Mesothelial cell of epicardium (in vitro differentiated cells): ENCODE measurements at regions not wholly inside any gene's neighbourhood (a gene's known extent, or its start where the extent isn't known, plus 50 kb on each side); places are given as distances from the start of the nearest gene placed in this dataset.

Experiments
- DNase-seq, 2 experiments: peaks; one replicate each; pipeline ENCODE4 v3.0.0; 2021; ENCODE audit warnings: low spot score in 2 of 2; ENCODE audit not compliant: unreplicated experiment in 2 of 2
- H3K27ac Mint-ChIP-seq: 2 replicates; pipeline ENCODE4 v1.8.0; 2021; ENCODE audit warnings: mixed read lengths
- H3K27me3 Mint-ChIP-seq: 2 replicates; pipeline ENCODE4 v1.8.0; 2021; ENCODE audit warnings: low read depth, mixed read lengths
- H3K36me3 Mint-ChIP-seq: 2 replicates; pipeline ENCODE4 v1.8.0; 2021; ENCODE audit warnings: mixed read lengths
- H3K4me1 Mint-ChIP-seq: 2 replicates; pipeline ENCODE4 v1.8.0; 2021; ENCODE audit warnings: mixed read lengths
- H3K4me3 Mint-ChIP-seq: 2 replicates; pipeline ENCODE4 v1.8.0; 2021; ENCODE audit warnings: mild to moderate bottlenecking, moderate library complexity, mixed read lengths
- H3K9me3 Mint-ChIP-seq: 2 replicates; pipeline ENCODE4 v1.8.0; 2021; ENCODE audit warnings: mixed read lengths
- TF ChIP-seq, protein P1 (sequence below): fragments of 200-600 bp; sonication (generic); IDR thresholded peaks from one replicate; pipeline ENCODE4 v1.5.0; 2021; ENCODE audit warnings: antibody characterized with exemption; ENCODE audit not compliant: unreplicated experiment

DNA sequence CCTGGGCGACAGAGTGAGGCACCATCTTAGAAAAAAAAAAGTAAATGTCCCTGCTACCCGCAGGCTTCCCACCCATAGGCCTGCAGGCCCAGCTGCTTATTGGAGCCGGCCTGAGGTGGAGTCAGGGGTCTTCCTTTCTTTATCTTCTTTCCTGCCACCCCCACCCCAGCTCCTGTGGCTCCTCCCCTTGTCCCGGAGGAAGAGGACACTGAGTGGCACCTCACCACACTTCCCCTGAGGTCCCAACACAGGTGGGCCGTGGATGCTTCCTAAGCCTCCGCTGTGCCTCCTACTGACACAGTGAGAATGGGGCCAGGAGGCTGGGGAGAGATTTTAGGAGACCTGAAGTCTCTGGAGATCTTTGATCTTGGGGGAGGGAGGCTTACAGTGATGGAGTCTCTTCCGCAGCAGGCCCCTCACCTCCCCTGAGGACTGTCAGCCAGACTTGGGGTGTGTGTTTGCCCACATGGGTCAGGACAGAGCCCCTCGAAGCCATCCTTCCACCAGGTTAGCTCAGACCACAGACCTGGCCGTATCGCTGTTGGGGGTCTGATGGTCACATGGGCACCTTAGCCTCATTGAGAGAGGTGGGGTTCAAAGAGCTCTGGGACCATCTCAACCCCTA, 135.4 kb upstream of the IER5L start:
- H3K27me3 Mint-ChIP-seq, result no peaks in the 10 kb centered on the region
- H3K27ac Mint-ChIP-seq, result no peak overlapping the region
- peaks cover 8% of the 10 kb centered on the region for H3K9me3 Mint-ChIP-seq
- TF ChIP-seq, protein P1, sequence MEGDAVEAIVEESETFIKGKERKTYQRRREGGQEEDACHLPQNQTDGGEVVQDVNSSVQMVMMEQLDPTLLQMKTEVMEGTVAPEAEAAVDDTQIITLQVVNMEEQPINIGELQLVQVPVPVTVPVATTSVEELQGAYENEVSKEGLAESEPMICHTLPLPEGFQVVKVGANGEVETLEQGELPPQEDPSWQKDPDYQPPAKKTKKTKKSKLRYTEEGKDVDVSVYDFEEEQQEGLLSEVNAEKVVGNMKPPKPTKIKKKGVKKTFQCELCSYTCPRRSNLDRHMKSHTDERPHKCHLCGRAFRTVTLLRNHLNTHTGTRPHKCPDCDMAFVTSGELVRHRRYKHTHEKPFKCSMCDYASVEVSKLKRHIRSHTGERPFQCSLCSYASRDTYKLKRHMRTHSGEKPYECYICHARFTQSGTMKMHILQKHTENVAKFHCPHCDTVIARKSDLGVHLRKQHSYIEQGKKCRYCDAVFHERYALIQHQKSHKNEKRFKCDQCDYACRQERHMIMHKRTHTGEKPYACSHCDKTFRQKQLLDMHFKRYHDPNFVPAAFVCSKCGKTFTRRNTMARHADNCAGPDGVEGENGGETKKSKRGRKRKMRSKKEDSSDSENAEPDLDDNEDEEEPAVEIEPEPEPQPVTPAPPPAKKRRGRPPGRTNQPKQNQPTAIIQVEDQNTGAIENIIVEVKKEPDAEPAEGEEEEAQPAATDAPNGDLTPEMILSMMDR, result no peak
- DNase-seq, result peak in 1 of 2 experiments; percentile 25
- no peaks in the 10 kb centered on the region for H3K36me3 Mint-ChIP-seq
- peaks cover 11% of the 10 kb centered on the region for H3K4me1 Mint-ChIP-seq
- H3K4me3 Mint-ChIP-seq, result no peak overlapping the region

DNA sequence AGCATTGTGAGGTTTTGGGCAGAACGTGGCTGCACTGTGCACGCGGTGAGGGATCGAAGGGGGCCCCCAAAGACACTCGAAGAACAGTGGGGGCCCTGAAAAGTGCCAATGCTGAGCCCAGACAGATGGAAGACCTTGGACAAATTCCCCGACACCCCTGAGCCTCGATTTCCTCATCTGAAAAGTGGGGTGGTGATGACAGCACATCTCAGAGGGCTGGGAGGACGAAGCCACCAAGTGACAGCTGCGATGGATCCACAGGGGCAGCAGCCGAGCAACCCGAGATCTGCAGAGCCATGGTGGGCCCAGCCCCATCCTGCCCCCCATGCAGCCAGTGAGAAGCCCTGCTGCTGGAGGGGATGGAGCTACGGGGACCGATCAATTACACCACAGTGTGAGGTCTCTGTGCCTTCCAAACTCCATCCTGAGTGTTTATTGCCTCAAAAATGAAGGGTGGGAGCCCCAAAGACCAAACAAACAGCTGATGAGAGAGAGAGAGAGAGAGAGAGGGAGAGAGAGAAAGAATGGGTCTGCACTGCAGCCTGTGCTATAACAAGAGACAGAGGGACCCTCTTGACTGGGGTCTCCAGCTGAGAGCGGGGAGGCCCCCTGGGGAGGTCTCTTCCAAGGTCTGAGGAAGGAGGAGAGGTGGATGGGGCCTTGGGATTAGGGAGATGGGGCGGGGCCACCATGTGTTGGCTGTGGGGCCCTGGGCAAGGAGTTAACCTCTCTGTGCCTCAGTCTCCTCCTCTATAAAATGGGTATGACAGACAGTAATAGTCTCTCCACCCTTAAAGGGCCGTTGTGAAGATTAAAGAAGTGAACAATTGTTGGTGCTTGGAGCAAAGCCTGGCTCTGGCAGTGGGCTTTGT, 134.4 kb upstream of the IER5L start:
- DNase-seq, result peak in 1 of 2 experiments; percentile 19
- H3K27me3 Mint-ChIP-seq, result no peaks in the 10 kb centered on the region
- TF ChIP-seq, protein P1, result no peak
- no peak overlapping the region for H3K4me3 Mint-ChIP-seq
- H3K9me3 Mint-ChIP-seq, result peaks cover 8% of the 10 kb centered on the region
- H3K4me1 Mint-ChIP-seq, result peaks cover 3% of the 10 kb centered on the region
- H3K36me3 Mint-ChIP-seq, result no peaks in the 10 kb centered on the region
- H3K27ac Mint-ChIP-seq, result no peak overlapping the region

DNA sequence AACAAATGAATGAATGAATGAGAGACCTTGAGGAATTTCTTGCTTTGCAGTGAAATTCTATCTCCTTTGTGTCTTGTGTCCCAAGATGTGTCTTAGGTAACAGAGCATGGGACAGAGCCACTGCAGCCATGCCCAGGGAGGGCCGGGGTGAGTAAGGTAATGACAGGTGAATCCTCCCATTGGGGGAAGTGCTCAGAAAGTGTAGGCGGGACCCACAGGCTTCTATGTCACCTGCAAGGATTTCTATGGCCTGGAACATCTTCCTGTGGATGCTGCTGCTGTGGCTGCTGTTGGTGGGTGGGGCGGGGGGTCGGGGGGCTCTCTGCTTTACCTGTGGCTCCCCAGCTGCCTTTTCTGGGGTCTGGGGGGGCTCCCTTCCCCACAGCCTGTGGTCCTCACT, 133.6 kb upstream of the IER5L start:
- Mint-ChIP-seq H3K9me3 (peaks cover 8% of the 10 kb centered on the region), H3K4me1 (peaks cover 3% of the 10 kb centered on the region), H3K36me3 (no peaks in the 10 kb centered on the region), H3K27ac (no peak overlapping the region), H3K4me3 (no peak overlapping the region), H3K27me3 (no peaks in the 10 kb centered on the region)
- TF ChIP-seq, protein P1, result no peak
- peak in 1 of 2 experiments; percentile 14 for DNase-seq

DNA sequence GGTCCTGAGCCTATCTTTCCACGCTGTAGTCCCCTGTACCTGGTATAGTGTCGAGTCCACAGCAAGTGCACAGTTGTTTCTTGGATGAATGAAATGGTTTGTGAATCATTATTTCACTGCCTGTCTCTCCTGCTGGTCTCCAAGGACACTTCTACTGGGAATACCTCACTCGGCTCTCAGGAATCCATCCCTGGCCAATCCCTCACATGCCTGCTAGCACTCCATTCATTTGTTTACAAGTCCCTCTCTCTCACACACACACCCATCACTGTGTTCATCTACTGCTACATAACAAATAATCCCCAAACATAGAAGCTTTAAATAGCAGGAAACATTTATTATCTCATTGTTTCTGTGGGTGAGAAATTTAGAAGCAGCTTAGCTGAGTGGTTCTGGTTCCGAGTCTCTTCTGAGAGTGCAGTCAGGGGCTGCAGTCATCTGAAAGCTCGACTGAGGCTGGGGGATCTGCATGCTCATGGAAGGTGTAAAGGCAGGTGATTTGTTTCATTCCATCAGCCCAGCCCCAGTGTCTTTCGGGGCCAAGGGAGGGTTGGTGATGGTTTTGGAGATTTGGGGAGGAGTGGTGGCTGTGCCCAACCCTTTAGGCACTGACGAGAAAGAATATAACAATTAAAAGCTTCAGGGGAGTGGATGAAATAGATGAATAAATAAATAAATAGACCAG, 132.7 kb upstream of the IER5L start:
- peaks cover 3% of the 10 kb centered on the region for H3K4me1 Mint-ChIP-seq
- no peaks in the 10 kb centered on the region for H3K36me3 Mint-ChIP-seq
- no peak for DNase-seq
- H3K4me3 Mint-ChIP-seq, result no peak overlapping the region
- no peaks in the 10 kb centered on the region for H3K27me3 Mint-ChIP-seq
- TF ChIP-seq, protein P1, result no peak
- no peak overlapping the region for H3K27ac Mint-ChIP-seq
- peaks cover 8% of the 10 kb centered on the region for H3K9me3 Mint-ChIP-seq

DNA sequence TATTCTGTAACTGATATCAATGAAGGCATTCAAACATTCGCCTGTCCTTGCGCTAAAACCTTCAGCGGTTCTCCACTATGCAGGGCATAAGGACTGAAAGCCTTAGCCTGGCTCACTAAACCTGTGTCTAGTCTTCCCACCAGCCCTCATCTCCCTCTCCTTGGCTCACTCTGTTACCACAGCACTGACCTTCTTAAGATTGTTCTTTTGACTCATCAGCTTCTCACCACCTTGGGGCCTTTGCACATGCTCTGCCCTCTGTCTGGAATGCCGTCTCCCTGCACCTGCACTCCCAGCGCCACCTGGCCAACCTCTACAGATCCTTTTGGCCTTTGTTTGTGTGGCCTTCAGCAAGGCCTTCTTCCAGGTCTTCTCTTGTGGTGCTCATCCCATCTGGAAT, 131.8 kb upstream of the IER5L start:
- Mint-ChIP-seq H3K4me1 (peaks cover 3% of the 10 kb centered on the region), H3K4me3 (no peak overlapping the region)
- DNase-seq, result peak in 1 of 2 experiments; percentile 24

More for the DNA sequence above, 131.8 kb upstream of the IER5L start:
- H3K27ac Mint-ChIP-seq, result no peak overlapping the region
- TF ChIP-seq, protein P1, result no peak
- no peaks in the 10 kb centered on the region for H3K27me3 Mint-ChIP-seq
- peaks cover 8% of the 10 kb centered on the region for H3K9me3 Mint-ChIP-seq
- no peaks in the 10 kb centered on the region for H3K36me3 Mint-ChIP-seq
